ENCODE measurements at regions not wholly inside any gene's neighbourhood (a gene's known extent, or its start where the extent isn't known, plus 50 kb on each side); places are given as distances from the start of the nearest gene placed in this dataset.

DNA sequence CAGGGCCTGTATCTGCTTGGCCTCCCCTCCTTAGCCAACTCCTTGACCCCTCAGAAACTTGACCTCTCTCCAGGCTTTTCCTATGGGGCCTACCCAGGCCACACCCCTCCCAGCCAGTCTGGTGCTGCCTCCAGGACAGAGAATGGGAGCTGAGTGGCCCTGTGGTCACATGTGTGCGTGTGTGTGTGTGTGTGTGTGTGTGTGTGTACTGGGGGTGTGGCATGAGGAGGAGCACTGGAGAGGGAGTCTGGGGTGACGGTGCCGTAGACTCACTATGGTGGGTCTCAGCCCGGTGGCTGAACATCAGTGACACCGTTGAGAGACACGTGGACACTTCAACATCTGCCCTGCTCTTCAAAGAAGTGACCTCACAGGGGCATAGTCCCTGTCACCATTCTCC, 180.4 kb downstream of the ENGASE start:
- DNase-seq (ENCODE audit: low spot score in 2 of 2, unreplicated experiment in 2 of 2), result no peak
- Mint-ChIP-seq H3K36me3 (no peaks in the 10 kb centered on the region), H3K27ac (no peak overlapping the region), H3K4me3 (no peak overlapping the region), H3K9me3 (no peaks in the 10 kb centered on the region), H3K4me1 (no peaks in the 10 kb centered on the region), H3K27me3 (ENCODE audit: low read depth) (peaks cover 84% of the 10 kb centered on the region)
- TF ChIP-seq CTCF (IDR thresholded peaks at IDR 0.05; ENCODE audit: unreplicated experiment), result no peak

GRCh38 chr17:79252886-79253285, 178.3 kb downstream of the ENGASE start:
- no peak overlapping the region for H3K4me3 Mint-ChIP-seq
- H3K9me3 Mint-ChIP-seq, result no peaks in the 10 kb centered on the region
- H3K36me3 Mint-ChIP-seq, result no peaks in the 10 kb centered on the region
- peaks cover 83% of the 10 kb centered on the region for H3K27me3 Mint-ChIP-seq (ENCODE audit: low read depth)
- no peak overlapping the region for H3K27ac Mint-ChIP-seq
- no peaks in the 10 kb centered on the region for H3K4me1 Mint-ChIP-seq
- TF ChIP-seq CTCF (IDR thresholded peaks at IDR 0.05; ENCODE audit: unreplicated experiment), result no peak
- no peak for DNase-seq (ENCODE audit: low spot score in 2 of 2, unreplicated experiment in 2 of 2)

DNA sequence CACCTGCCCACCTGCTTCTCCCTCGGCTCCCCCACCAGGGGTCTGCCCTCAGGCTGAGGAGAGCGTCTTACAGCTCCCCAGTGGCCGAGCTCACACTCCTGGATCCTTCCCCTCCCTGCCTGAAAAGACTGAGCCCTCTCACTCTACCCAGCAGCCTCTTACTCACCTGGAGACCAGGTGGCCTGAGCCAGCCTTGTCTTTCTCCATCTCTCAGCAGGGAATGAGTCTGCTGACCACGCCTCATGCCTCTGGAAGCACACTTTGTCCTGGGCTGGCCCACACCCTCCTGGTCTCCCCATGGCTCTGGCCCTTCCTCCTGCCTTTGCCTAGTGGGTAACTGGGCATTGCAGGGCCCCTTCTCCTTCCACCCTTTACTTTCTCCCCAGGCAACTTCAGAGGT, 177.2 kb downstream of the ENGASE start:
- Mint-ChIP-seq H3K4me1 (no peaks in the 10 kb centered on the region), H3K9me3 (no peaks in the 10 kb centered on the region), H3K4me3 (no peak overlapping the region), H3K27me3 (ENCODE audit: low read depth) (peaks cover 80% of the 10 kb centered on the region), H3K27ac (no peak overlapping the region), H3K36me3 (no peaks in the 10 kb centered on the region)
- no peak for DNase-seq (ENCODE audit: low spot score in 2 of 2, unreplicated experiment in 2 of 2)
- TF ChIP-seq CTCF (IDR thresholded peaks at IDR 0.05; ENCODE audit: unreplicated experiment), result no peak

GRCh38 chr17:79249929-79250521, 175.4 kb downstream of the ENGASE start:
- H3K27ac Mint-ChIP-seq, result no peak overlapping the region
- no peaks in the 10 kb centered on the region for H3K9me3 Mint-ChIP-seq

GRCh38 chr17:79248843-79249493, 174.3 kb downstream of the ENGASE start:
- no peak for TF ChIP-seq CTCF (IDR thresholded peaks at IDR 0.05; ENCODE audit: unreplicated experiment)
- Mint-ChIP-seq H3K27ac (no peak overlapping the region), H3K27me3 (ENCODE audit: low read depth) (peaks cover 78% of the 10 kb centered on the region), H3K4me3 (no peak overlapping the region), H3K36me3 (no peaks in the 10 kb centered on the region), H3K9me3 (no peaks in the 10 kb centered on the region), H3K4me1 (no peaks in the 10 kb centered on the region)
- no peak for DNase-seq (ENCODE audit: low spot score in 2 of 2, unreplicated experiment in 2 of 2)

More at GRCh38 chr17:79249929-79250521, 175.4 kb downstream of the ENGASE start:
- no peak for DNase-seq (ENCODE audit: low spot score in 2 of 2, unreplicated experiment in 2 of 2)
- no peak for TF ChIP-seq CTCF (IDR thresholded peaks at IDR 0.05; ENCODE audit: unreplicated experiment)
- H3K27me3 Mint-ChIP-seq (ENCODE audit: low read depth), result peaks cover 77% of the 10 kb centered on the region
- H3K4me1 Mint-ChIP-seq, result no peaks in the 10 kb centered on the region
- H3K4me3 Mint-ChIP-seq, result no peak overlapping the region
- H3K36me3 Mint-ChIP-seq, result no peaks in the 10 kb centered on the region
